ENCODE measurements at regions not wholly inside any gene's neighbourhood (a gene's known extent, or its start where the extent isn't known, plus 50 kb on each side); places are given as distances from the start of the nearest gene placed in this dataset.

DNA sequence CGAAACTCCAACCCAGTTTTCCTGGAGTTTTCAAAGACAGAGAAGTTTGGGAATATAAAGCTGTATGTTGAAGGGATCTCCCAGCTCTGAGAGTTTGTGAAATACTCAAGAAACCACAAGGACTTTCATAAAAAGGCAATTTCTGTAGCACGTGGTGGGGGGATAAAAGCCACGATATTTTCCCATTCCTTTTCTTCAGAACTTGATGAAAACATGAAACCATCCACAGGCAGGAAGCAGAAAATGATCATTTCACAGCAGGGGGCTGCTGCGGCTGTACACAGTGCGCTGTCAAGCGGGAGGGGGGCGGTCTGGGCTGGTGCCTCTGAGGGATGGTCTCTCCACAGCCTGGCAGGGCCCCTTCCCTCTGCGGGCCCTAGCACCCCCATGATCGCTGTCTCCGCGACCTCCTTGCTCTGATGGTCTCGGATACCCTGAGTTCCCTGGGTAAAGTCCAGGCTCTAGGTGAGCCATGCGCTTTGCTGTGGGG is 423.2 kb downstream of the MN1 start:
- DNase-seq = no peak

DNA sequence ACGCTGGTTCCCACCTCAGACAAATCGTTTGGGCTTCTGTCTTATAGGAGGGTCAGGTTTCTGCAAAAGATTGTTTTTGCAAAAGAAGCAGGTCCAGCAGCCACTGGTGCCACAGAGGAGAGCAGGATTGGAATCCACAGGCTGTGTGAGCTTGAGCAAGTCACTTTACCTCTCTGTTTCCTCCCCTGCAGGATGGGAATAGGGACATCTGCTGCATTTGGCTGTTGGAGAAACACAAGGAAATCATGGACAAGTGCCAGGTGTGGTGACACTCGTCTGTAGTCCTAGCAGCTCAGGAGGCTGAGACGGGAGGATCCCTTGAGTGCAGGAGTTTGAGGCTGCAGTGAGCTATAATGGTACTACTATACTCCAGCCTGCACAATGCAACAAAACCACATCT is 422.6 kb downstream of the MN1 start:
- no peak for DNase-seq

DNA sequence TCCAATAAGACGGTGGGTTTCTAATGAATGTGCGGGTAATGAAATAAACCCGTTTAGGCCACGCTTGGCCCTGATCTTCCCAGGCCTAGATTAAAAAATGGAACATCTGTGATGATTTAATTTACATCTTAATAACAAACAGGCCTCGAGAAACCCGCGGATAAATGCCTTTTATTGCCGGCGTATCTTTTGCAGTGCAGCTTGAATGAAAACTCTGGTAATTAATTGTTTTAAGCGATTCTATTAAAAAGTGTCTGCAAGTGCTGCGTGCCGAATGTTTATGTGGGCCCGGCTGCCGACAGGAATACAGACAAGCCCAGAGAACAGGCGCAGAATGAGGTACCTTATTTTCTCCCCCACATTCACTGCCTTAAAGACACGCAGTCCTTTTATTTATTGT is 420.7 kb downstream of the MN1 start:
- no peak for DNase-seq

DNA sequence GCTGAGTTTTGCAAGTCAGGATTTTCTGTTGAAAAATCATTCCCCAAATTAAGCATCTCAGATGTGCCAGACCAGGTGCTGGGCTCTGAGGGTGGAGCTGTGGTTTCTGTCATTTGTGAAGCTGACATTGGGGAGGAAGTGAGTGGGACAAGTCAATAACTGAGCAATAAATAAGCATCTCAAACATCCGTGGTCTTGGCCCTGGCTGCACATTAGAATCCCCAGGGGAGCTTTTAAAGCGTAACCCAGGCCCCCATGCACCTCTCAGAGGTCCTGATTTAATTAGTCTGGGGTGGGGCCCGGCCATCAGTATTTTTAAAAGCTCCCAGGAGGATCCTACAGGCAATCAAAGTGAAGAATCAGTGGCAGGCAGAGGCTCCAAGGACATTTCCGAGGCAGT is 420.0 kb downstream of the MN1 start:
- DNase-seq = no peak

DNA sequence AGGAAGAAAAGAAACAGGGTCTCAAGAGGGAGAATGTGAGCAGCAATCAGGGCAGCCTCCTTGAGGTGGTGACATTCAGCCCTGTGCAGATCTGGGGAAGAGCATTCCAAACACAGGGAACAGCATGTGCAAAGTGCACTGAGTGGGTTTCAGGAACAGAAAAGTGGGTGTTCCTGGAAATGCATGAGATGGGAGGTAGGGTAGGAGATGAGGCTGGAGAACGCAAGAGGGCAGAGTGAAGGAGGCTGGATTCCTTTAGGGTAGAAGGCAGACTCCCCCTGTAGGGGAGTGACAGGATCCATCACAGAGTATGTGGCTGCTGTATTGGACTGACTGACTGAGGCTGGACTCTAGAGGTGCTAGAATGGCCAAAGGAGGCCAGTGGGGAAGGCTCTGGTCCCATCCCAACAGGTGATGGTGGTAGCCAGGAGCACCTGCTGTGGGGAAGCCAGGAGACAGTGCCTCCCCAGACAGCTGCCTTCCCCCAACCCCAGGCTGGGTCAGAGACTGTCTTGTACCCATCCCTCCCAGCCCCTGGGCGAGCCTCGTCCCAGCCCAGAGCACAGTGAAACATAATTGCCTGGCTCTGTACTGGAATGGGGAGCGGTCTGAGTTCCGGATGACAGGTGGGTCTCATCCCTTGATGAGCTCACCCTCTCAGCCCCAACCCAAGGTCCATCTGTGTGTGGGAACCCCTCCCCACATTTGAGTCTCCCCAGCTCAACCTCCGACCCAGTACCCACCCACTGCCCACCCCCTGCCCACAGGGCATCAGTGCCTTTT is 419.4 kb downstream of the MN1 start:
- no peak for DNase-seq

DNA sequence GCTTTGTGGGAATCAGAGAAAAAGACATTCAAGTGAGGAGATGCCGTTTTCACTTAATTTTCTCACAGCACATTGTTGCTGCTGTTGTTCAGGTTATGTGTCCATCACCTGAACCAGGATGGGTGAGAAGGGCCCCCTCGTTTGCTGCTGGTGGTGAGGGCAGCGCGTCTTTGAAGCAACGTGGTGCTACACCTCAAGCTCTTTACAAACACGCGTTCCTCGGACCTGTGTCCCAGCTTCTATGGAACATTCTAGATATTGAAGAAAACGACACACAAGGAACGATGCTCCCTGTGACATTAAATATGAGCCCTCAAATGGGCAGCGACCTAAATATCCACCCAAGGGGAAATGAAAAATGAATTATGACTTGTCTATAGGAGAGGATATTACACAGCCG is 418.6 kb downstream of the MN1 start:
- DNase-seq = no peak

DNA sequence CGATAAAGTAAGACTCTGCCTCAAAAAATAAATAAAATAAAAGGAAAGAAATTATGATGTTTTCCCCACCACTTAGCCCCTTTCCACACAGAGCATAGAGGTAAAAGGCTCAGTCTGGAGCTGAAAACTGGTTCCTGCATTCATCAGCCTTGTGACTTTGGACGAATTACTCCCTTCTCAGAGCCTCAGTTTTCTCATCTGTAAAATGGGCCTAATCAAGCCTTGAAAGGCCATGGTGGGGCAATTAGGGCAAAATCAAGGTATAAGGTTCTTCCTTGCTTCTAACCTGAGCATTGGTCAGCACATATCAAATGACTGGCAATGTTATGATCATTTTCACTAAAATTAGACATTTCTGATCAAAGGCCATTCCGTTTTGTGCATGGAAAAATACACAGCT is 417.7 kb downstream of the MN1 start:
- DNase-seq = no peak

DNA sequence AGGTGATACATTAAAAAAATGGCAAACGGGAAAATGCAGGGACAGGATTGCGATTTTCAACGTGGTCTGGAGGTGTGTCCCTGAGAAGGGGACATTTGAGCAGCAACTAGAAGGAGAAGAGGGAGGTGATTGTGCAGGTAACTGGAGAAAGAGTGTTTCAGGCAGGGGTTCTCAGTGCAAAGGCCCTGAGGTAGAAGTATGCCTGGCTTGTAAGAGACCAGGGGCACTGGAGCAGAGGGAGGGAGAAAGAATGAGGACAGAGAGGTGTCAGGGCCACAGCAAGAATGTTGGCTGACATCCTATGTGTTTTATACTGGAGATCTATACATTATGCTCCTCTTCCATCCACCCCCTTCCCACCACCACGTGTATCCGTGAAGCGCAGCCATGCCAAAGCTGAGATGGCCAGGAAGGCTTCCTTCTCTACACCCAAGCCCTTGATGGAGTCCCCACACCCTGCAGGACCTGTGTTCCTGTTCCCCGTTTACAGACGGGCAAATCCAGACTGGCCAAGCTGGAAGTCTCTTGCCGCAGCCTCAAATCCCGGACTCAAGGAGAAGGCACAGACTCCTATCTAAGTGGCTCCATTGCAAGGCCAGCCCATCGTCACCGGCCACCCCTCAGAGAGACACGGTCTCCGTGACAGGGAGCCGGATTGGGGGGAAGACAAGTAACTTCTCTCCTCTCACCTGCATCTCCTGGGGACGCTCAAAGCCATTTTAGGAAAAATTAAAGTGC is 416.1 kb downstream of the MN1 start:
- DNase-seq = no peak

DNA sequence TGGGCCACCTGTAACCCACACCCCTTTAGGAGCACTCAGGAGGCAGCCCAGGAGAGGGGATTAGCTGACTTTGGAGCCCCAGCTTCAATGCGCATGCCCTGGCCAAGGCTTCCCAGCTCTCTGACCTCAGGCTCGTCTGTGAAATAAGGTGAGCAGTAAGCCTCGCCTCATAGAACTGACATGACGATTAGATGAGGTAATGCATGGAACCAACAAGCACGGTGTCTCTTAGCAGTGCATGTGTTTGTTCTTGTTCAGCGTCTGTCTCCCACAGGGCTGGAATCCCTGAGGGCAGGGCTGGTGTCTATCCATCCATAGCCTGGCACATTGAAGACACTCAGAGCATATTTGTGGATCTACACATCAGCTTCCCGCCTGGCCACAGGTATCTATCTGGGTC is 415.4 kb downstream of the MN1 start:
- no peak for DNase-seq

DNA sequence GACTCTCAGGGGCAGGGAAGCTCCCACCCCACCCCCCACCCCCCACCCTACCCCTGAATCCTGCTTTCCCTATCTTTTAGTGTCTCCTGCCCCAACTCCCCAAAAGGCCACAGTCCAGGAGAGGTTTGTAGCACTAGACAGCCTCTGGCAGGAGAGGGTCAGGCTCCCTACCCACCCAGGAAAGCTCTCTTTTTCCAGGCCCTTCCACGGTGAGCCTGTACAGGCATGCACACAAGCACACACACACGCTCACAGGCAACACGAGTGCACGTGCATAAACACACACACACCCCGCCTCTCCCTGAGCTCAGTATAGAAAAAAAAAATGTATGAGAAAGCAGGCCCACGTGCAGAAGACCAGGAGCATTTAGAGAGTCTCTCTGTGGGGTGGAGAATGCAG is 414.0 kb downstream of the MN1 start:
- no peak for DNase-seq

DNA sequence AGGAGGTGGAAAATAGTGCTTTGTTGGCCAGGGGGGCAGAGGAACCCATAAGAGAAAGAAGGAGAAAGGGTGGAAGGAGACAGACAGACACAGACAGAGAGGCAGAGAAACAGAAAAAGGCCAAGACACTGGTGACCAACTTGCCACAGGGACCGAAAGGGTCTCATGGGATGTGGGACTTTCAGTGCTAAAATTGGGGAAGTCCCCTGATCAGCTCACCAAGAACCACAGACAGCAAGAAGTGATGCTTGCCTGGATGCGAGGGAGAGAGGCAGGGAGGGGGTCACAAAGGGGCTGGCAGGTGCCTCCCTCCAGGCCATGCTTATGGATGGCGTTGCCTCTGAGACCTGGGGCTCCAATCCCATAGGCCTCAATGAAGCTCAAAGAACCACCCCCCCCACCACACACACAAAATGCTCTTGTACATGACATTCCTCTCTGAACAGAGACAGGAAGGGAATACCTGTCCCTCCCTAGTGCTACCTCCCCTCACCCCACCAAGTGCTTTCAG is 413.4 kb downstream of the MN1 start:
- DNase-seq = no peak

DNA sequence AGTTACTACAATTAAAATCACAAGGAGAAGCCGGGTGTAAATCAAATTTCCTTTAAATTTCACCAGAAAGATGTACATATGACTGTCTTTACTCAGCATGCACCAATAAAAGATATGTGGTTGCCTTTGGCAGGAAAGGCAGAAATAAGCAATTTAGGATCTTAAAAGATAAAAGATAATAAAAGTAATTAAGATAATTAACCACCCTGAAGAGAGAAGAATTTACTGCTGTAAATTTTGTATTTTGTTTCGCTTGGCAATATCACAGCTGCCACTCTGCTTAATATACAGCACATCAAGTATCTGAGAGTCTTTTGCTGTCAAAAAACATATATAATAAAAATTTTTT is 411.9 kb downstream of the MN1 start:
- no peak for DNase-seq

DNA sequence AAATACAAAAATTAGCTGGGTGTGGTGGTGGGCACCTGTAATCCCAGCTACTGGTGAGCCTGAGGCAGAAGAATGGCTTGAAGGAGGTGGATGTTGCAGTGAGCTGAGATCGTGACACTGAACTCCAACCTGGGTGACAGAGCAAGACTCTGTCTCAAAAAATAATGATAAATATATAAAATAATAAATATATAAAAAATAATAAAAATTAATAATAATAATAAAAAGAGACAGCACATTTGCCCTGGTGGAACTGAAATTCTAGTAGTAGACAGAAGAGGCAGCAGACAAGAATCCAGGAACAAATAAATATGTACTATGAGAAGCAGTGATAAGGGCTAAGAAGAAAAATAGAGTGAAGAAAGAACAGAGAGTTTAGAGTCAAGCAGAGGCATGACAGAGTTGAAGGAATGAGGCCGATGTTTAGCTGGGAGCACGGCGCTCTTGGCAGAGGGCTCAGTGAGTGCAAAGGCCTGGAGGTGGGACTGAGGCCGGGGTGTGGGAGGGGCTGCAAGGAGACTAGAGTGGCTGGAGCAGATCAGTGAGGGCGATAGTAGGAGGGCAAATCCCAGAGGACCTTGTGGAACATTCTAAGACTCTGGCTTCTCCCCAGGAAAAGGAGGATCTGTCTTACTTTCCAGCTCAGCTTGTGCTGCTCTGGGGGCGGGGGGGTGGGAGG is 410.3 kb downstream of the MN1 start:
- no peak for DNase-seq

DNA sequence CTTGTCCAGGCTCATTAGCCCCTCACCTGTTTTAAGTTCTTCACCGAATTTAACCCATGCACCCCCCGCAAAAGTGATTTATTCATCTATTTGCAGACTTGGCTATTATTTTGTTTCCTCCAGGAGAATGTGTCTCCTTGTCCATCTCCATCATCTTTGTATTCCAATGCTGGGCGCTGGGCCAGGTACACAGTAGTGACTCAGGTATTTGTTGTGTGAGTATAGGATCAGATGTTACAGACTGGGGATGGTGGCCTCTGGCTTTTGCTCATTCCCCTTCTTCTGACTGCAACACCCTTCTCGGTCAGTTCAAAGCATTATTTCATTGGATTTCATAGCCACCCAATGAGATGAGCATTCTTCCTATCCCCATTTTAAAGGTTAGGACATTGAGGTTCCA is 408.2 kb downstream of the MN1 start:
- no peak for DNase-seq

DNA sequence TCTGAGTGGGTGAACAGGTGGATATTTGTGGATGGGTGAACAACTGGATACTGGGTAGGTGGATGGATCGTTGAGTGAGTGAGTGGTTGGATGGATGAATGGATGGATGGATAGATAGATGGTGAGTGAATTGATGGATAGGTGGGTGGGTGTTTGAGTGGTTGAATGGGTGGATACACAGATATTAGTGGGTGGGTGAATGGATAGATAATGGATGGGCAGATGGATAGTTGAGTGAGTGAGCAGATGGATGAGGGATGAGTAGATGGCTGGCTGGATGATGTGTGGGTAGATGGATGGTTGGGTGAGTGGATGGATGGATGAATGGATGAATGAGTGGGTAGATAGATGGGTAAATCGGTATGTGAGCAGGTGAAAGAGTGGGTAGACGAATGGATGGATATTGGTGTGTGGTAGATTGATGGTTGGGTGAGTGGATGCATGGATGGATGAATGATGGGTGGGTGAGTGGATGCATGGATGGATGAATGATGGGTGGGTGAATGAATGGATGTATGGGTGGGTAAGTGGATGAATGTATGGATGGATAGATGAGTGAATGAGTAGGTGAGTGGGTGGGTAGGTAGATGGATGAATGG is 406.7 kb downstream of the MN1 start:
- DNase-seq = no peak

DNA sequence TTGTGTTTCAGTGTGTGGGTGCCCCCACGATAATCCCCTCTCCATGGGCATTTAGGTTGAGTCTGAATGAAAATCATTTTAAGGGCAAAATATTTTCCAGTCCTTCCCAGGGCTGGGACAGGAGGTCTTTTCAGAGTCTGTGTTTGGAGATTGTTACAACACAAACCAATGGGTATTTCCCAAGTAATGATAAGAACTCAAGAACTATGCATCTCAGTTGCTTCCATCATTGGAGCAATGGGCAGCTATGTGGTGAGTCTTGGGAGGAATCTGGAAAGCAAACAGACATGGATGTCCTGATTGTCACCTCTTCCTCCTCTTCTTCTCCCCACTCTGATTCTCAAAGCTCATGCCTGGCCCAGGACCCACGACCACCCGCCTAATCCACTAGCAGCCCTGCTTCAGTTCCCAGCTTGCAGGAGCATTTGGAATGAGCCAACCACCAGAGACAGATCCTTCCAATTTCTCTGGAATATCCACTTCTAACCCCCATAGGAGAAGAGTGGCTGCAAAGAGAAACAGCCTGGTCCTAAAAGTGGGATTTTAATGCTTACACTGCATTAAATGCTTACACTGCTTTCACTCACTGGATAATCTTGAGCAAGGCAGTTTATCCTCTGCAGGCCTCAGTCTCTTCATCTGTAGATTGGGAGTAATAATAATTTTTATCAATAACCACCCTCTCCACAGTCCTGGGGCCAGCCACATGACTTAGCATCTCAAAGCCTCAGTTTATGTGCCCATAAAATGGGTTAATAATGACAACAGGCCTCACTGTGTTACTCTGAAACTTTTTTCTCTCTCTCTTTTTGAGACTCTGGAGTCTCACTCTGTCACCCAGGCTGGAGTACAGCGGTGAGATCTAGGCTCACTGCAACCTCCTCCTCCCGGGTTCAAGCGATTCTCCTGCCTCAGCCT is 404.3 kb downstream of the MN1 start:
- DNase-seq = no peak

DNA sequence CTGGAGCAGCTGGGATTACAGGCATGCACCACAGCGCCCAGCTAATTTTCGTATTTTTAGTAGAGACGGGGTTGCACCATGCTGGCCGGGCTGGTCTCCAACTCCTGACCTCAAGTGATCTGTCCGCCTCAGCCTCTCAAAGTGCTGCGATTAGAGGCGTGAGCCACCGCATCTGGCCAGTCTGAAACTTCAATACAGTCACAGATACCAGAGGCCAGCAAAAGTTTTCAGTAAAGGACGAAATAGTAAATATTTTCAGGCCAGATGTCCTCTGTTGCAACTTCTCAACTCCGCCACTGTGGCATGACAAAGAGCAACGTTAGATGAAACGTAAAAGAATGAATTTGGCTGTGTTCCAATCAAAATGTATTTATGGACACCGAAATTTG is 403.6 kb downstream of the MN1 start:
- DNase-seq = no peak

DNA sequence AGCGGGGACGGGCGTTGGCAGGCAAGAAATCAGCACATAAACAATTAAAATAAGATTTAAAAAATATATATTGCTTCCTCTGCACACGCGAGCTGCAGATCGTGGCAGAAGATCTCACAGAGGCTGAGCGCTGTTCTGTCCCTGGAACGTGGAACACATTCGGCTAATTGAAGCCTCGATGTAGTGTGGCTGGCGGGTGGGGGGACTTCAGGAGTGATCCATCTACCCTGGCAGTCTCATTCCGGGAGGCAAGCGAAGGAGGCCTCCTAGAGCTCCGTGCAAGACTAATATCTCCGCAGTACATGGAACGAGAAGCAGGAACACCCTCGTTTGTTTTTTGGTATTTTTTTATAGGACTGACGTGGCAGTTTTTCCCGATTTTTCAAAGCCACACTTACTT is 402.4 kb downstream of the MN1 start:
- DNase-seq = no peak

DNA sequence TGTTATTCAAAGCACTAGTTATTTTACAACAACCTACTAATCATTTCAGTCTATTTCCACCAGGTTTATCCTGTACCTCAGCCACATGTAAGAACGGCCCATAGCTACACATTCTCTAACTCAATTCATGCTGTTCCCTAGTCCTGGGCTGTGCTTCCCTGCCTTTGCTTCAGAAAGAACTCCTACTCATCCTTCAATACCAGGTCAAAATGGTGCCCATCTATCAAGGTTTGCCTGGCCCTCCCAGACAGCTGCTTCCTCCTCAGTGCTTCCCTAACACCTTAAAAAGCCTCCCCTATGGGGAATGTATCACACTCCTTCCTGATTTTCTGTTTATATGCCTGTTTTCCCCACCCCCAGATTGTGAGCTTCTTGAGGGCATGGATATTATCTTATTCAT is 400.7 kb downstream of the MN1 start:
- no peak for DNase-seq

DNA sequence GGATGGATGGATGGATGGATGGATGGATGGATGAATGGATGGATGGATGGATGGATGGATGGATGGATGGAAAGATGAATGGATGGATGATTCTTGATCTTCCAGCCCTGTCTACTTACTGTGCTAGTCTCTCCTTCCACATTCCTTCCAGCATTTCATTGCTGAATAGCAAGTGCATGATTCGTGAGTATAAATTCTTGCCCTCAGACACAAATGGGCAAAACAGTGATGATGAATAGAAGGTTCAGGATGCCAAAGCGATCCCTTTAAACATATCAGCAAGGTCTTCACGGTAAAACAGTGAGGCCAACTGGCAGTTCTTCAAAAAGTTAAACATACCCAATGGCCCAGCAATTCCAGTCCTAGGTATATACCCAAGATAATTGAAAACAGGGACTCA is 400.2 kb downstream of the MN1 start:
- DNase-seq = no peak

DNA sequence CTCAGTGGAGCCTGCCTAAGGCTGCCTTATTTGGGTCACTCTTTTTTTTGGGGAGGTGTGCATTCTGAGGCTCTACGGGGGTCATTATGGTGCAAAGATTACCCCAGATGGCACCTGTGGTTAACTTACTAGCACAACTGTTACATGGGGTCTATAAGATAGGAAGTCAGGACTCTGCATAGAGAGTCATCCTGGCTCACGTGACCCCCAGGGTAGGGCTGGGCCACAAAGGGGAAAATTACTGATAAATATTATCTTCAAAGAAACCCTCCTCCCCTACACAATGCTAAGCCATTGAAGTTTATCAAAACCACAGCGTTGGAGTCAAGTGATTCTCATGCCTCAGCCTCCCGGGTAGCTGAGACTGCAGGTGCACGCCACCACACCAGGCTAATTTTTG is 397.1 kb downstream of the MN1 start:
- no peak for DNase-seq

DNA sequence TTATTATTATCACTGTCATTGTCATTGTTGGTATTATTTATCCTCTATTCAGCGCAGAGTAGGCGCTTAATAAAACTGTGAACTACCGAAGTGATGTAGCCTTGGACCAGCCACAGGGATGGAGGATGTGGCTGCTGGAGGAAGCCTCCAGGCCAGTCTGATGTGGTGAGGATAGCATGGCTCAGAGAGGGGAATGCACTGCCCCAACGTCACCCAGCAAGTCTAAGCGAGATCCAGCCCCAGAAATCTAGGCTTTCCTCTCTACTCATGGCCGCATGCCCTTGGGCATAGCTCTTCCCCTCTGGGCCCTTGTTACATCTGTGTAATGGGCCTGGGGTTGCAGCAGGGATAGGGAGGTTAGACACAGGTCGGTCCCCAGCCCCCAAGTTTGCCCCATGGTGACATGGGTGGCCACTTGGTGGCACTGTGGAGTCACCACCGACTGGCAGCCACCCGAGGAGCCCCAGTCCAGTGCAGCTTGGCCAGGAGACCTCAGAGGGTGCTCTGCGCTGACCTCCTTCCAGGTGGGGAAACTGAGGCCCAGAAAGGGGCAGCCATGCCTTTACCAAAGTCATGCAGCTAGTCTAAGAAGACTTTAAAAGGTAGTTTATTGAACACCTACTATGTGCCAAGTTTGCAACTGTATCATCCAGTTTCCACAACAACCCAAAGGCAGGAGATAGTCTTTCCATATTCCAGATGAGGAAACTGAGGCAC is 395.7 kb downstream of the MN1 start:
- peak; percentile 39 for DNase-seq
